NCI-H2196 treated with DMSO at 0.1 percent for 48 hours (cell line): ENCODE measurements at regions not wholly inside any gene's neighbourhood (a gene's known extent, or its start where the extent isn't known, plus 50 kb on each side); places are given as distances from the start of the nearest gene placed in this dataset.
"Not testable (repeated sequence)": the region's sequence is repeated elsewhere in the genome, so short reads cannot be mapped to it uniquely, and the experiment has no call there.

ENCODE experiments used
- DNase-seq: peaks from one replicate; lab custom pipeline; 2025; ENCODE audit not compliant: unreplicated experiment; lab: John Stamatoyannopoulos, UW

GRCh38 chr6:20263059-20263458 is 50.8 kb upstream of the MBOAT1 start:
- DNase-seq: no peak

GRCh38 chr6:20265842-20266241 is 53.6 kb upstream of the MBOAT1 start:
- no peak for DNase-seq

GRCh38 chr6:20266851-20267608 is 54.8 kb upstream of the MBOAT1 start:
- no peak for DNase-seq

GRCh38 chr6:20269181-20269580 is 56.9 kb upstream of the MBOAT1 start:
- DNase-seq: no peak

- DNase-seq: no peak
Observed at GRCh38 chr6:20271818-20272217, 59.5 kb upstream of the MBOAT1 start.

GRCh38 chr6:20274137-20274536 is 61.9 kb upstream of the MBOAT1 start:
- DNase-seq: no peak

- not testable (repeated sequence) for DNase-seq
Observed at GRCh38 chr6:20275837-20276236, 63.6 kb upstream of the MBOAT1 start.

- not testable (repeated sequence) for DNase-seq
Observed at GRCh38 chr6:20277724-20278123, 65.5 kb upstream of the MBOAT1 start.

- DNase-seq: no peak
Observed at GRCh38 chr6:20279051-20279450, 66.8 kb upstream of the MBOAT1 start.

GRCh38 chr6:20279608-20280287 is 67.5 kb upstream of the MBOAT1 start:
- DNase-seq: no peak

GRCh38 chr6:20280288-20280621 is 68.0 kb upstream of the MBOAT1 start:
- no peak for DNase-seq

GRCh38 chr6:20284672-20285071 is 72.4 kb upstream of the MBOAT1 start:
- DNase-seq: no peak

GRCh38 chr6:20286968-20287565 is 74.8 kb upstream of the MBOAT1 start:
- peak; percentile 4 for DNase-seq

- DNase-seq: peak; percentile 54
Observed at GRCh38 chr6:20291764-20292580, 79.7 kb upstream of the MBOAT1 start.

- DNase-seq: no peak
Observed at GRCh38 chr6:20292905-20293304, 80.6 kb upstream of the MBOAT1 start.

GRCh38 chr6:20301256-20301655 is 89.0 kb upstream of the MBOAT1 start:
- DNase-seq: no peak

GRCh38 chr6:20302168-20302567 is 89.9 kb upstream of the MBOAT1 start:
- no peak for DNase-seq

GRCh38 chr6:20302702-20303251 is 90.5 kb upstream of the MBOAT1 start:
- no peak for DNase-seq

GRCh38 chr6:20306491-20306890 is 94.2 kb upstream of the MBOAT1 start:
- no peak for DNase-seq

GRCh38 chr6:20309186-20309585 is 92.5 kb upstream of the E2F3 start:
- DNase-seq: no peak

- no peak for DNase-seq
Observed at GRCh38 chr6:20310185-20310584, 91.5 kb upstream of the E2F3 start.
